SK-N-MC (cell line): ENCODE measurements at regions not wholly inside any gene's neighbourhood (a gene's known extent, or its start where the extent isn't known, plus 50 kb on each side); places are given as distances from the start of the nearest gene placed in this dataset.

ENCODE experiments used
- DNase-seq: peaks from one replicate; pipeline ENCODE4 v3.0.0-alpha.2; 2011; ENCODE audit warnings: low read depth, low spot score
- H3K27ac ChIP-seq: fragments of 200-600 bp; sonication (generic); 2 replicates; pipeline ENCODE4 v1.5.1; 2016; ENCODE audit warnings: mixed run types
- H3K36me3 ChIP-seq: fragments of 200-600 bp; sonication (generic); 2 replicates; pipeline ENCODE4 v1.6.1; 2017; ENCODE audit warnings: antibody characterized with exemption, low read length, mixed read lengths; ENCODE audit not compliant: insufficient read depth
- H3K4me3 ChIP-seq: fragments of 200-600 bp; sonication (generic); 2 replicates; pipeline ENCODE4 v1.5.1; 2016
- H3K9ac ChIP-seq: fragments of 200-600 bp; sonication (generic); 2 replicates; pipeline ENCODE4 v1.8.0; 2017; ENCODE audit warnings: mixed run types, mixed read lengths; ENCODE audit not compliant: insufficient read length
- H3K9me3 ChIP-seq: fragments of 200-600 bp; sonication (generic); 2 replicates; pipeline ENCODE4 v1.6.1; 2017; ENCODE audit warnings: low read depth, mild to moderate bottlenecking, antibody characterized with exemption, low read length, moderate library complexity, mixed read lengths
- EZH2 ChIP-seq: fragments of 200-600 bp; sonication (generic); IDR thresholded peaks from one replicate; pipeline ENCODE4 v1.6.1; 2017; ENCODE audit warnings: antibody characterized with exemption
- FOXP2 ChIP-seq: optimal IDR thresholded peaks from 2 replicates; pipeline ENCODE3; 2011; ENCODE audit warnings: mild to moderate bottlenecking, moderate library complexity; ENCODE audit not compliant: insufficient read depth; ENCODE audit errors: extremely low read length, control extremely low read depth
- POLR2AphosphoS5 ChIP-seq: IDR thresholded peaks from 2 replicates; pipeline ENCODE4 v1.6.1; 2012; ENCODE audit warnings: mild to moderate bottlenecking, low read depth, low read length, borderline replicate concordance

DNA sequence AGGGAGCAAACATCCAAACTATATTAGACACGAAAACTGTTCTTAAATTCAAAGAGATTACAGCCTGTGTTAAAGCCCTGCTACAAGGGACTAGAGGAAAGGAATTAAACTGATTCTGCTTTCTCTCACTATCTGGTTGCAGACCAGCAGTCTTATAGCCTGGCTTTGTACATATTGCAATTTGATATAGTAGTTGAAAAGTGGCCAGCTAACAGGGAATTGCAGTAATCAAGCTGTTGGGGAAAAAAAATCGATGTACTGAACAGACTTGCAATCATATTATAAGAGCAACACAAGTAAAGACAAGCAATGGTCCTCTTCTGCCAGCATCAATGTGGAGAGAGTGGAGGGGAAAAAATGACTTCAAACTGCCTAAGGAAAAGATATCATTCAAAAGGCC is 364.4 kb upstream of the EPHA5 start:
- H3K9ac ChIP-seq, result no peak overlapping the region
- H3K27ac ChIP-seq, result no peak overlapping the region
- DNase-seq, result no peak
- H3K9me3 ChIP-seq, result no peaks in the 10 kb centered on the region; the same call in 1 of the 2 replicates
- no peaks in the 10 kb centered on the region for H3K36me3 ChIP-seq
- no peak overlapping the region for H3K4me3 ChIP-seq
- no peak for TF ChIP-seq POLR2AphosphoS5
- no peak for TF ChIP-seq EZH2
- no peak for TF ChIP-seq FOXP2

DNA sequence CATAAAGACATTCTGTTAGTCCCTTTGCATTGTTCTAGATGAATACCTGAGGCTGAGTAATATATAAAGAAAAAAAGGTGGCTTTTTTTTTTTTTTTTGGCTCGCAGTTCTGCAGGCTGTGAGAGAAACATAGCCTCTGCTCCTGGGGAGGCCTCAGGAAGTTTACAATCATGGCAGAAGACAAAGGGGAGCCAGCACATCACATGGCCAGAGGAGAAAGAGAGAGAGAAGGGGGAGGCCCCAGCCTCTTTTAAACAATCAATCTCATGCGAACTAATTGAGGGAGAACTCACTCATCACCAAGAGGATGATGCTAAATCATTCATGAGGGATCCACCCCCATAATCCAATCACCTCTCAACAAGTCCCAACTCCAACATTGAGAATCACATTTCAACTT is 364.0 kb upstream of the EPHA5 start:
- H3K27ac ChIP-seq, result no peak overlapping the region
- no peaks in the 10 kb centered on the region for H3K36me3 ChIP-seq
- no peak for DNase-seq
- no peak overlapping the region for H3K9ac ChIP-seq
- no peaks in the 10 kb centered on the region; the same call in 1 of the 2 replicates for H3K9me3 ChIP-seq
- TF ChIP-seq POLR2AphosphoS5, result no peak
- H3K4me3 ChIP-seq, result no peak overlapping the region

- Histone ChIP-seq H3K9ac (no peak overlapping the region), H3K27ac (no peak overlapping the region), H3K9me3 (no peaks in the 10 kb centered on the region; the same call in 1 of the 2 replicates), H3K36me3 (no peaks in the 10 kb centered on the region), H3K4me3 (no peak overlapping the region)
- no peak for DNase-seq
- TF ChIP-seq EZH2, result no peak
These were observed 362.3 kb upstream of the EPHA5 start for GRCh38 chr4:66032571-66032970.

GRCh38 chr4:66028668-66029067 is 358.4 kb upstream of the EPHA5 start:
- DNase-seq, result no peak
- Histone ChIP-seq H3K36me3 (no peaks in the 10 kb centered on the region), H3K4me3 (no peak overlapping the region), H3K9ac (no peak overlapping the region), H3K9me3 (no peaks in the 10 kb centered on the region; the same call in 1 of the 2 replicates), H3K27ac (no peak overlapping the region)
- TF ChIP-seq EZH2, result no peak
- no peak for TF ChIP-seq FOXP2
- TF ChIP-seq POLR2AphosphoS5, result no peak

DNA sequence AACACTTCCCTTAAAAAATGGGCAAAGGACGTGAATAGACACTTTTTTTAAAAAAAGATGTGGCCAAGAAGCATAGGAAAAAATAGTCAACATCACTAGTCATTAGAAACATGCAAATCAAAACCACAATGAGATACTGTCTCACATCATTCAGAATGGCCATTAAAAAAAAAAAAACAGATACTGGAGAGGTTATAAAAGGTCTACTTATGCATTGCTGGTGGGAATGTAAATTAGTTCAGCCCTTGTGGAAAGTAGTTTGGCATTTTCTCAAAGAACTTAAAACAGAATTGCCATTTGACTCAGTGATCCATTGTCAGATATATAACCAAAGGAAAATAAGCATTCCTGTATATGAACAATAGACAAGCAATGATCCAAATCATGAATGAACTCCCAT is 352.8 kb upstream of the EPHA5 start:
- DNase-seq, result no peak

GRCh38 chr4:66017671-66018070 is 347.4 kb upstream of the EPHA5 start:
- no peak overlapping the region for H3K4me3 ChIP-seq
- TF ChIP-seq EZH2 (no peak), POLR2AphosphoS5 (no peak), FOXP2 (no peak)
- DNase-seq, result no peak
- no peak overlapping the region for H3K9ac ChIP-seq
- H3K27ac ChIP-seq, result no peak overlapping the region
- H3K9me3 ChIP-seq, result 0 out of 2 replicates have a peak, but pooled peaks cover 4% of the 10 kb centered on the region
- H3K36me3 ChIP-seq, result no peaks in the 10 kb centered on the region

More for the DNA sequence above, 352.8 kb upstream of the EPHA5 start:
- H3K9ac ChIP-seq, result no peak overlapping the region
- TF ChIP-seq FOXP2 (no peak), EZH2 (no peak), POLR2AphosphoS5 (no peak)
- H3K36me3 ChIP-seq, result no peaks in the 10 kb centered on the region
- H3K9me3 ChIP-seq, result peaks cover 3% of the 10 kb centered on the region; the same call in 1 of the 2 replicates
- no peak overlapping the region for H3K4me3 ChIP-seq
- no peak overlapping the region for H3K27ac ChIP-seq

DNA sequence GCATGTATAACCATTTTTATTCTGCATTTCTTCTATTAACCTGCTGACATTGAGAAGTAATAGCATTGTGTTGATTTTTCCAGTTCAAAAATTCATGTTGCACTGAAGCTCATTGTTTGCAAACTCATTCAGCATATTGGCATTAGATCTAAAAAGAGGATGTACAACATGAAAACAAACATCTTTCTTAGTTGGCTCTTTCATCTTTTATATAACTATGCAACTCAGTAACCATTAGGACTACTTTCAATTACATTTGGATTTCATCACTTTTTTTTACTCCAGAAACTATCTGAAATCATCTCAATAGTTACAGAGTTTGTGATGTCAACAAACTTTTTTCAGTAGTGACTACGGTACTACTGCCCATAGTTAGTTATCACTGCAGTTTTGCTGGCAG is 346.0 kb upstream of the EPHA5 start:
- H3K9me3 ChIP-seq, result 0 out of 2 replicates have a peak, but pooled peaks cover 4% of the 10 kb centered on the region
- no peak overlapping the region for H3K4me3 ChIP-seq
- no peaks in the 10 kb centered on the region for H3K36me3 ChIP-seq
- no peak overlapping the region for H3K9ac ChIP-seq
- TF ChIP-seq FOXP2, result no peak
- no peak for DNase-seq
- no peak overlapping the region for H3K27ac ChIP-seq

- no peak for TF ChIP-seq POLR2AphosphoS5
- TF ChIP-seq FOXP2, result no peak
- no peak for TF ChIP-seq EZH2
- Histone ChIP-seq H3K9me3 (0 out of 2 replicates have a peak, but pooled peaks cover 4% of the 10 kb centered on the region), H3K9ac (no peak overlapping the region), H3K36me3 (no peaks in the 10 kb centered on the region), H3K27ac (no peak overlapping the region), H3K4me3 (no peak overlapping the region)
- DNase-seq, result no peak
These were observed 344.0 kb upstream of the EPHA5 start for GRCh38 chr4:66014146-66014765.

DNA sequence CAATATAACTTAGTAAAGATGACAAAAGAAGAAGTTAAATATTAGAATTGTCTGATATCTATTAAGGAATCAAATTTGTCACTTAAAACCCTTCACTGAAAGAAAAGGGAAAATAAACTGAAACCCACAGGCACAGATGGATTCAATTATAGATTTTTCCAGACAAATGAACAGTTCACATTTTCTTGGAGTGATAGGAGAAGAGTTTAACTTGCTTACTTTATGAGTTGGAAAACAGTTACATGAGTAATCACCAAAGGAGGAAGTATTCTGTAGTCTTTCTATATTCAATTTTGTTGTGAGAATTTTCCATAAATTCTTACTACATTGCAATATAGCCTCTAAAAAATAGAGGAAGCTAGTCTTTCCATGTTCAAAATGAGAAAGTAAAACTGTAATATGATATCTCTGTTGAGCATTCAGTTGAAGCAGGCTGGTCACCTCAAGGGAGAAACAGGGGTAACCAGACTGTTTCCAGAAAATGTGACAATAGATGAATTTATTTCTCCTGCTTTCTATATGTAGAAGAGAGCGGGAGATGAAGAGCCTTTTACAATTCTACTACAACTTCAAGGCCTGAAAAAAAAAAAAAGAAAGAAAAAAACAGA is 330.3 kb upstream of the EPHA5 start:
- DNase-seq, result peak; percentile 40
- H3K9ac ChIP-seq, result no peak overlapping the region

More for the DNA sequence above, 330.3 kb upstream of the EPHA5 start:
- H3K4me3 ChIP-seq, result peak overlapping the region; percentile 33; the same call in 1 of the 2 replicates
- no peaks in the 10 kb centered on the region for H3K9me3 ChIP-seq
- no peak for TF ChIP-seq EZH2
- TF ChIP-seq POLR2AphosphoS5, result no peak
- no peak for TF ChIP-seq FOXP2
- no peaks in the 10 kb centered on the region for H3K36me3 ChIP-seq
- H3K27ac ChIP-seq, result peak overlapping the region; percentile 69; the same call in 1 of the 2 replicates
